ENCODE measurements at regions not wholly inside any gene's neighbourhood (a gene's known extent, or its start where the extent isn't known, plus 50 kb on each side); places are given as distances from the start of the nearest gene placed in this dataset.

DNA sequence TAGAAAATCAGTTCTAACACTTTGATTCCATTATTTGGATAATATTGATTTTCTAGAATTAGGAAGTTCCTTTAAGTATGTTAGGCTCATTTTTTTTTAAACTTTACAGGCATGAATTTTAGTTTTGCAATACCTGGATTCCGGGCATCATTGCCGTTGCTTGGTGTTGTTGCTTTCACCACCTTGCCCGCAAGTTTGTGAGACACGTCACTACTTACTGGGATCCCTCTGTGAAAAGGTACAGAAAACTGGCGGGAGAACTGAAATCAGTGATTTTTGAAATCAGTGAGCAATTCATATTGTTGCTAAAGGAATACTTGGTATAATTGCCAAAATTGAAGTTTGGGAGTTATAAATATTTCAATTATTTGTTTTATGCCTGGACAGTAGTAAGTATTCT is 232.3 kb upstream of the NPY start:
- no peaks in the 10 kb centered on the region for H3K27me3 ChIP-seq

GRCh38 chr7:24052572-24053260 is 231.3 kb upstream of the NPY start:
- Histone ChIP-seq H3K4me1 (no peaks in the 10 kb centered on the region), H3K4me3 (no peak overlapping the region), H3K9me3 (no peaks in the 10 kb centered on the region), H3K27ac (no peak overlapping the region), H3K27me3 (no peaks in the 10 kb centered on the region), H3K36me3 (no peaks in the 10 kb centered on the region)
- intact Hi-C loops (cut with DNase I) = no loop called here
- DNase-seq (no peak), ATAC-seq (no peak)
- TF ChIP-seq CTCF (IDR thresholded peaks at IDR 0.05) = no peak

More for the DNA sequence above, 232.3 kb upstream of the NPY start:
- intact Hi-C loops (cut with DNase I) = no loop called here
- no peak overlapping the region for H3K27ac ChIP-seq
- ATAC-seq = no peak
- H3K36me3 ChIP-seq = no peaks in the 10 kb centered on the region
- TF ChIP-seq CTCF (IDR thresholded peaks at IDR 0.05) = no peak
- no peaks in the 10 kb centered on the region for H3K4me1 ChIP-seq
- no peaks in the 10 kb centered on the region for H3K9me3 ChIP-seq
- DNase-seq = no peak
- H3K4me3 ChIP-seq = no peak overlapping the region

DNA sequence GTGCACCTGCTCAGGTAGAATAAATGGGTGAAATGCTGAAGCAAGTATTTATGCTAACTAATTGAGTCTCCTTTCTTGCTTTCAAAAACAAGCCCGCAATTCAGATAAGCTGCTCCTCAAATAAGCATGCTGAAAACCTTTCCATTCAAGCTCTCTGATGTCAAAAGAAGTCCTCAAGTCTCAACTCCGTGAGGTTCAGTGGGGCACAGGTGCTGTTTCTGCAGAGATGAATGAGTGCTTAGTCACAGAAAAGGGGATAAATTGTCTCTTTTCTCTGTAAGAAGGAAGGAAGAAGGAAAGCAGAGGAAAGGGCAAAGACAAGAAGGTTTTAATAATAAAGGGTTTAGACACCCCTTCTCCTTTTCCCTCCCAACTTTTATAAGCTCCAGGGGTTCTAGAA is 229.8 kb upstream of the NPY start:
- H3K4me1 ChIP-seq = no peaks in the 10 kb centered on the region
- no peak for TF ChIP-seq CTCF (IDR thresholded peaks at IDR 0.05)
- intact Hi-C loops (cut with DNase I) = no loop called here

GRCh38 chr7:24057243-24057642 is 226.7 kb upstream of the NPY start:
- intact Hi-C loops (cut with DNase I) = no loop called here
- Histone ChIP-seq H3K27me3 (no peaks in the 10 kb centered on the region), H3K36me3 (no peaks in the 10 kb centered on the region), H3K4me1 (no peaks in the 10 kb centered on the region), H3K27ac (no peak overlapping the region), H3K4me3 (no peak overlapping the region), H3K9me3 (no peaks in the 10 kb centered on the region)
- DNase-seq = no peak
- no peak for ATAC-seq
- TF ChIP-seq CTCF (IDR thresholded peaks at IDR 0.05) = no peak

More for the DNA sequence above, 229.8 kb upstream of the NPY start:
- ATAC-seq (no peak), DNase-seq (no peak)
- Histone ChIP-seq H3K27ac (no peak overlapping the region), H3K9me3 (no peaks in the 10 kb centered on the region), H3K27me3 (no peaks in the 10 kb centered on the region), H3K36me3 (no peaks in the 10 kb centered on the region), H3K4me3 (no peak overlapping the region)

GRCh38 chr7:24058953-24059352 is 225.0 kb upstream of the NPY start:
- no peaks in the 10 kb centered on the region for H3K9me3 ChIP-seq
- H3K4me3 ChIP-seq = no peak overlapping the region
- H3K4me1 ChIP-seq = no peaks in the 10 kb centered on the region
- H3K27ac ChIP-seq = no peak overlapping the region
- H3K27me3 ChIP-seq = no peaks in the 10 kb centered on the region
- intact Hi-C loops (cut with DNase I) = no loop called here
- no peak for ATAC-seq
- H3K36me3 ChIP-seq = no peaks in the 10 kb centered on the region
- DNase-seq = no peak
- TF ChIP-seq CTCF (IDR thresholded peaks at IDR 0.05) = no peak

DNA sequence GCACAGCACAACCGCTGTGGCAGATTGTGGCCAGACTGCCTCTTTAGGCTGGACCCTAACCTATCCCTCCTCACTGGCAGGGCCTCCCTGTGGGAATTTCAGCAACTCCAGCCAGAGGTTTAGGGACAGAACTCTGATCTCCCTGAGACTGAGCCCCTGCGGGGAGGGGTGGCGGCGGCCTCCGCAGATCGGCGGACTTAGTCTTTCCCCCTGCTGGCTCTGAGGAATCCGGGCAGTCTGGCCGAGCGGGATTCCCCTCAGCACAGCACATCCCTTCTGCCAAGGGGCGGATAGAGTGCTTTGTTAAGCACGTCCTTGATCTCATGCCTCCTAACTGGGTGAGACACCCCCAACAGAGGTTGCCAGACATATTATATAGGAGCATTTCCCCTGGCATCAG is 224.2 kb upstream of the NPY start:
- intact Hi-C loops (cut with DNase I) = no loop called here
- no peaks in the 10 kb centered on the region for H3K4me1 ChIP-seq
- no peak overlapping the region for H3K27ac ChIP-seq
- no peaks in the 10 kb centered on the region for H3K36me3 ChIP-seq
- TF ChIP-seq CTCF (IDR thresholded peaks at IDR 0.05) = no peak
- H3K27me3 ChIP-seq = no peaks in the 10 kb centered on the region
- no peaks in the 10 kb centered on the region for H3K9me3 ChIP-seq
- H3K4me3 ChIP-seq = no peak overlapping the region
- DNase-seq (no peak), ATAC-seq (no peak)

Measured in upper lobe of right lung (tissue), 1 donor.